ENCODE measurements at regions not wholly inside any gene's neighbourhood (a gene's known extent, or its start where the extent isn't known, plus 50 kb on each side); places are given as distances from the start of the nearest gene placed in this dataset.

DNA sequence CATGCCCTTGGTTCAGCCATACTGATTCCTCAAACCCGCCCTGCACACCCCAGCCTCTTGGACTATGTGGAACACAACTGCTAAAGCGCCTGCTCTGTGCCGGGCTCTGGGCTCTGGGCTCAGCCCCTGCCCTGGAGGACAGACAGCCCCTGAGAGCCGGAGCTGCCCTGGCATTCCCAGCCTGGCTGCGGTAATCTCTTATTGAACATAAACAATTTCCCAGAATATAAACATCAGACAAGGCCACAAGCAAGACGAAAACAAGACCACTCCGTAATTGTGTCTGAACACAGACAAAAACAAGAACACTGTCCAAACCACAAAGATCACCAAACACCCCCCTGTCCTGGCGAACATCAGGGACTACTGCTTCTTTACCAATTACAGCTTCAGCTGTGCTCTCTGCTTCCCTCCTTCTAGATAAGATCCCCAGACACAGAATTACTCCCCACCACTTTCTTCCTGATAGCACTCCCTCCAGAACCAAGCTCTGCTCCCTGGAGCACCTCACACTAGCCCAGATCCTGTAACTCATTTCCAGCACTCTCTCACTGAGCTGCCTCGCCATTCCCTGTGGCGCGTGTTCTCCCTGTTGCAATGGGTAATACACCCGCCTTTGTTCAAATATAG, 57.1 kb upstream of the TLE3 start:
- no peak for TF ChIP-seq FOXP2 (optimal IDR thresholded peaks at IDR 0.05; ENCODE audit: borderline replicate concordance, extremely low read depth, extremely low read length, insufficient read depth)
- no peak for TF ChIP-seq POLR2AphosphoS5 (IDR thresholded peaks at IDR 0.05; ENCODE audit: low read depth, low read length)
- TF ChIP-seq TAF1 (IDR thresholded peaks at IDR 0.05; ENCODE audit: borderline replicate concordance, insufficient read depth, low read length) = no peak
- TF ChIP-seq SIN3A (IDR thresholded peaks at IDR 0.05; ENCODE audit: borderline replicate concordance, insufficient read depth, low read length) = no peak
- TF ChIP-seq, protein P1, sequence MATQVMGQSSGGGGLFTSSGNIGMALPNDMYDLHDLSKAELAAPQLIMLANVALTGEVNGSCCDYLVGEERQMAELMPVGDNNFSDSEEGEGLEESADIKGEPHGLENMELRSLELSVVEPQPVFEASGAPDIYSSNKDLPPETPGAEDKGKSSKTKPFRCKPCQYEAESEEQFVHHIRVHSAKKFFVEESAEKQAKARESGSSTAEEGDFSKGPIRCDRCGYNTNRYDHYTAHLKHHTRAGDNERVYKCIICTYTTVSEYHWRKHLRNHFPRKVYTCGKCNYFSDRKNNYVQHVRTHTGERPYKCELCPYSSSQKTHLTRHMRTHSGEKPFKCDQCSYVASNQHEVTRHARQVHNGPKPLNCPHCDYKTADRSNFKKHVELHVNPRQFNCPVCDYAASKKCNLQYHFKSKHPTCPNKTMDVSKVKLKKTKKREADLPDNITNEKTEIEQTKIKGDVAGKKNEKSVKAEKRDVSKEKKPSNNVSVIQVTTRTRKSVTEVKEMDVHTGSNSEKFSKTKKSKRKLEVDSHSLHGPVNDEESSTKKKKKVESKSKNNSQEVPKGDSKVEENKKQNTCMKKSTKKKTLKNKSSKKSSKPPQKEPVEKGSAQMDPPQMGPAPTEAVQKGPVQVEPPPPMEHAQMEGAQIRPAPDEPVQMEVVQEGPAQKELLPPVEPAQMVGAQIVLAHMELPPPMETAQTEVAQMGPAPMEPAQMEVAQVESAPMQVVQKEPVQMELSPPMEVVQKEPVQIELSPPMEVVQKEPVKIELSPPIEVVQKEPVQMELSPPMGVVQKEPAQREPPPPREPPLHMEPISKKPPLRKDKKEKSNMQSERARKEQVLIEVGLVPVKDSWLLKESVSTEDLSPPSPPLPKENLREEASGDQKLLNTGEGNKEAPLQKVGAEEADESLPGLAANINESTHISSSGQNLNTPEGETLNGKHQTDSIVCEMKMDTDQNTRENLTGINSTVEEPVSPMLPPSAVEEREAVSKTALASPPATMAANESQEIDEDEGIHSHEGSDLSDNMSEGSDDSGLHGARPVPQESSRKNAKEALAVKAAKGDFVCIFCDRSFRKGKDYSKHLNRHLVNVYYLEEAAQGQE (IDR thresholded peaks at IDR 0.05; ENCODE audit: insufficient read depth in 1 of 2, low read depth in 2 of 2, low read length in 2 of 2) = no peak

DNA sequence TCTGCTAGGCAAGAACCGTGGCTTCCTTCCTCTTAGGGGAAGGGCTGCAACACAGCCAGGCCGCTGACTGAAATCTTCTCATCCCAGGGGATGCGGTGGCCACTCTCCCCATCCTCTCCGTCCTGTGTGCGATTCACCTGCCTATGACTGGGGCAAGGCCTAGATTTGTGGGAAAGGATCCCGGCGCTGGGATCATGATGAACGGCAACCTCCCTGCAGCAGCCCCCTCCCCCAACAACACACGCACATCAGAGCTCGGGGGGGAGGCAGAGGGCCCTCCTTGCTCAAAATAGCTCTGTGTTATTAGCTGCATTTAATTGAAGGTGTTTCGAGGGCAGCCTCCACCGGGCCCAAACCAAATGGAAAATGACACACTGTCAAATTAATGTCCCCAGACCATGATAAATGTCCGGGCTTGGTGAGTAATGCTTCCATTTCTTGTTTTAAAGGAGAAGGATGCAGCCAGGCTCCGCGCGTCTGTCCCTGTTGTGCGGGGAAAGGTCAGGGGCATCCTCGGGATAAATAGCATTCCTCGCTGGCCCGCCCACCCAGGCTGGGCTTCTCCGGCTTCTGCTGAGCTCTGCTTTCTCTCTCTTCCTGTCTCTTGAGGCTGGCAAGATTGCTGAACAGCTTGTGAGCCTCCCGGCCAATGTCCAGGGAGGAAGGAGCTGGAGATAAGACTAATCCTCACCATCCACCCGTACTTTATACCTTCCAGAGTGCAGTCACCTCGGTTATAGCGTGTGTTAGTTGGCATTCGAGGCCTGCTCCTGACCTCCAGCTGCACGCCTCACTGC, 56.4 kb upstream of the TLE3 start:
- TF ChIP-seq FOXP2 (optimal IDR thresholded peaks at IDR 0.05; ENCODE audit: borderline replicate concordance, extremely low read depth, extremely low read length, insufficient read depth) (peak; percentile 24), SIN3A (IDR thresholded peaks at IDR 0.05; ENCODE audit: borderline replicate concordance, insufficient read depth, low read length) (no peak), POLR2AphosphoS5 (IDR thresholded peaks at IDR 0.05; ENCODE audit: low read depth, low read length) (no peak)

DNA sequence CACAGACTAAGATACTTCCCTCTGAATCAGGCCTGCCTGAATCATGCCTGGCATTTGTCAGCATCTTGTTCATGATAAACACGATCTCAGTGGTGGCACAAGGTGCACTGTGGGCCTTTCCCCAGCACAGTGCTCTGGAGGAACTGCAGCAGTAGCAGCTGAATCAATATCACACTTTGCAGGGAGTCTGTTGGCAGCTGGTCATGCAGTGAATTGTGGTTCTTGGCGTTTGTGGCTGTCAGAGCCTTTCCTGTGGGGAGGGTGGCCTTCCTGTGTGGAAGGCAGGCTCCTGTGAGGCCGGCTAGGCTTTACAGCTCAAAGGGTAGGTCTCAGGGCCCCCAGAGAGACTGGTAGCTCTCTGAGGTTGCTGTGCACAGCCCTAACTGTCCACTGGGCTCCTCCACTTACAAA, 54.4 kb upstream of the TLE3 start:
- TF ChIP-seq, protein P1 (IDR thresholded peaks at IDR 0.05; ENCODE audit: insufficient read depth in 1 of 2, low read depth in 2 of 2, low read length in 2 of 2) = no peak
- TF ChIP-seq SIN3A (IDR thresholded peaks at IDR 0.05; ENCODE audit: borderline replicate concordance, insufficient read depth, low read length) (peak; percentile 31; the same call in 1 of the 2 replicates), POLR2AphosphoS5 (IDR thresholded peaks at IDR 0.05; ENCODE audit: low read depth, low read length) (no peak), TAF1 (IDR thresholded peaks at IDR 0.05; ENCODE audit: borderline replicate concordance, insufficient read depth, low read length) (no peak), FOXP2 (optimal IDR thresholded peaks at IDR 0.05; ENCODE audit: borderline replicate concordance, extremely low read depth, extremely low read length, insufficient read depth) (no peak)

DNA sequence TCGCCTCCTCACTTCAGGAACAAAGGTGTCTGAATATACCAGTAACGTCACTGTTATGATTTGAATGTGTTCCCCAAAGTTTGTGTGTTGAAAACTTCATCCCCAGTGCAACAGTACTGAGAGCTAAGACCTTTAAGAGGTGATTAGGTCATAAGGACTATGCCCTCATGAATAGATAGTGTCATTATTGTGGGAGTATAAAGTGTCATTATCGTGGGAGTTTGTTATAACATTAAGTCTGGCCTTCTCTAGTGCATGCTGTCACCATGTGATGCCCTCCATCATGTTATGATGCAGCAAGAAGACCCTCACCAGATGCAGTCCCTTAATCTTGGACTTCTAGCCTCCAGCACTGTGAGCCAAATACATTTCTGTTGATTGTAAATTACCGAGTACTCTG, 53.7 kb upstream of the TLE3 start:
- TF ChIP-seq SIN3A (IDR thresholded peaks at IDR 0.05; ENCODE audit: borderline replicate concordance, insufficient read depth, low read length) = no peak

DNA sequence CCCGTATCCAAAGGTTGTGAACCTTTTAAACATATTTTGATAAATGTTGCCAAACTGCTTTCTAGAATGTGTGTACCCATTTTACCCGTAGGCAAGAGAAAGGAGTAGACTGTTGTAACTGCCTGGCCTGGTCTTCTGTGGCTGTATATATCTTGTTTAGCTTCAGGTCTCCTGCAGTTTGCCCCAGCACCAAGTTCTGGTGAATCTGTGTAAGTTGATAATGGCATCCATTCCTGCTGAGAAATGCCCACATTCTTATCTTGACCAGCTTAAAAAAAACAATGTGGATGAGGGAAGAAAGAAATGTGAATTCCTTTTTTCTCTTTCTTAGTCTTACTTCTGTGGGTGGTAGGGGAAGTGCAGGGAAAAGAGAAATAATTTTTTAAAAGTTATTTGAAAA, 53.3 kb upstream of the TLE3 start:
- no peak for TF ChIP-seq POLR2AphosphoS5 (IDR thresholded peaks at IDR 0.05; ENCODE audit: low read depth, low read length)
- no peak for TF ChIP-seq SIN3A (IDR thresholded peaks at IDR 0.05; ENCODE audit: borderline replicate concordance, insufficient read depth, low read length)
- no peak for TF ChIP-seq TAF1 (IDR thresholded peaks at IDR 0.05; ENCODE audit: borderline replicate concordance, insufficient read depth, low read length)
- TF ChIP-seq FOXP2 (optimal IDR thresholded peaks at IDR 0.05; ENCODE audit: borderline replicate concordance, extremely low read depth, extremely low read length, insufficient read depth) = no peak
- TF ChIP-seq, protein P1 (IDR thresholded peaks at IDR 0.05; ENCODE audit: insufficient read depth in 1 of 2, low read depth in 2 of 2, low read length in 2 of 2) = no peak

DNA sequence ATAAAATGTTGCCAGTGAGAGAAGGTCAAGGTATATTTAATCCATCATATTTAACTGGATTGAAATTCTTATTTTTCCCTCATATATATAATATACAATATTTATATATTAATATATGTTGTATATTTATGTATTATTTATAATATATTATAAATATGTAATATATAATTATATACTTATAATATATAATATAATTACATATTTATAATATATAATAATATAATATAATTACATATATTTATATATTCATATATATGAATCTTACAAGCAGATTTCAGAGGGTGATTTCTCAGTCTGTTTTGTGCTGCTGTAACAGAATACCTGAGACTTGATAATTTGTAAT, 52.7 kb upstream of the TLE3 start:
- TF ChIP-seq POLR2AphosphoS5 (IDR thresholded peaks at IDR 0.05; ENCODE audit: low read depth, low read length) (no peak), FOXP2 (optimal IDR thresholded peaks at IDR 0.05; ENCODE audit: borderline replicate concordance, extremely low read depth, extremely low read length, insufficient read depth) (no peak), SIN3A (IDR thresholded peaks at IDR 0.05; ENCODE audit: borderline replicate concordance, insufficient read depth, low read length) (no peak), TAF1 (IDR thresholded peaks at IDR 0.05; ENCODE audit: borderline replicate concordance, insufficient read depth, low read length) (no peak)
- TF ChIP-seq, protein P1 (IDR thresholded peaks at IDR 0.05; ENCODE audit: insufficient read depth in 1 of 2, low read depth in 2 of 2, low read length in 2 of 2) = no peak
